GM23338 (cell line): ENCODE measurements at regions not wholly inside any gene's neighbourhood (a gene's known extent, or its start where the extent isn't known, plus 50 kb on each side); places are given as distances from the start of the nearest gene placed in this dataset.
A peak's percentile ranks its signal among the peaks of the same experiment; 100 is the strongest.

ENCODE experiments used
- ATAC-seq: fragments of 200-7000 bp; cut with Tn5 transposase; 3 replicates; pipeline ENCODE4 v1.9.1; 2020
- DNase-seq: peaks from one replicate; pipeline ENCODE4 v3.0.0-alpha.2; 2015; ENCODE audit warnings: low spot score
- H2AFZ ChIP-seq: fragments of 200-600 bp; sonication (generic); 2 replicates; pipeline ENCODE4 v1.8.0; 2016; ENCODE audit warnings: antibody characterized with exemption, mild to moderate bottlenecking, moderate library complexity
- H3F3A ChIP-seq: fragments of 200-600 bp; sonication (generic); replicated peaks from 2 replicates; pipeline ENCODE4 v1.8.0; 2017; ENCODE audit warnings: antibody characterized with exemption, mixed run types, low read depth
- H3K27ac ChIP-seq: fragments of 200-600 bp; sonication (generic); 2 replicates; pipeline ENCODE4 v1.6.1; 2016; ENCODE audit warnings: low read depth
- H3K27me3 ChIP-seq: fragments of 200-600 bp; sonication (generic); 2 replicates; pipeline ENCODE4 v1.8.0; 2016; ENCODE audit warnings: mild to moderate bottlenecking, mixed run types, moderate library complexity; ENCODE audit not compliant: insufficient read depth
- H3K36me3 ChIP-seq: fragments of 200-600 bp; sonication (generic); 2 replicates; pipeline ENCODE4 v1.8.0; 2016; ENCODE audit warnings: mild to moderate bottlenecking; ENCODE audit not compliant: insufficient read depth
- H3K4me1 ChIP-seq: fragments of 200-600 bp; sonication (generic); 2 replicates; pipeline ENCODE4 v1.8.0; 2016; ENCODE audit warnings: mild to moderate bottlenecking, moderate library complexity; ENCODE audit not compliant: insufficient read depth
- H3K4me2 ChIP-seq: fragments of 200-600 bp; sonication (generic); 2 replicates; pipeline ENCODE4 v1.7.1; 2017; ENCODE audit warnings: mixed run types
- H3K4me3 ChIP-seq: fragments of 200-600 bp; sonication (generic); 2 replicates; pipeline ENCODE4 v1.6.1; 2016; ENCODE audit warnings: mixed run types
- H3K79me2 ChIP-seq: fragments of 200-600 bp; sonication (generic); replicated peaks from 2 replicates; pipeline ENCODE4 v1.8.0; 2017; ENCODE audit warnings: mild to moderate bottlenecking; ENCODE audit not compliant: insufficient read depth
- H3K9me2 ChIP-seq: fragments of 200-600 bp; sonication (generic); 2 replicates; pipeline ENCODE4 v1.8.0; 2017; ENCODE audit not compliant: insufficient read depth
- H4K20me1 ChIP-seq: fragments of 200-600 bp; sonication (generic); replicated peaks from 2 replicates; pipeline ENCODE4 v1.8.0; 2017; ENCODE audit warnings: mild to moderate bottlenecking; ENCODE audit not compliant: insufficient read depth
- H3K27ac Mint-ChIP-seq: 2 replicates; pipeline ENCODE4 v1.8.0; 2020; ENCODE audit warnings: inconsistent platforms, mild to moderate bottlenecking, moderate library complexity, mixed read lengths
- H3K27me3 Mint-ChIP-seq: 3 replicates; pipeline ENCODE4 v1.8.0; 2022; ENCODE audit warnings: low read depth, mild to moderate bottlenecking, moderate library complexity, mixed read lengths, inconsistent platforms; ENCODE audit not compliant: insufficient read depth, poor library complexity
- H3K36me3 Mint-ChIP-seq: 3 replicates; pipeline ENCODE4 v1.8.0; 2021; ENCODE audit warnings: low read depth, mild to moderate bottlenecking, inconsistent platforms, moderate library complexity, mixed read lengths
- H3K4me1 Mint-ChIP-seq: 3 replicates; pipeline ENCODE4 v1.8.0; 2020; ENCODE audit warnings: mild to moderate bottlenecking, inconsistent platforms, mixed read lengths
- H3K4me3 Mint-ChIP-seq: 3 replicates; pipeline ENCODE4 v1.8.0; 2021; ENCODE audit warnings: moderate library complexity, mild to moderate bottlenecking, inconsistent platforms, mixed read lengths
- H3K9me3 Mint-ChIP-seq: 3 replicates; pipeline ENCODE4 v1.8.0; 2020; ENCODE audit warnings: moderate library complexity, mild to moderate bottlenecking, inconsistent platforms, mixed read lengths
- EZH2phosphoT487 ChIP-seq: fragments of 200-600 bp; sonication (generic); IDR thresholded peaks from one replicate; pipeline ENCODE4 v1.8.1; 2018; ENCODE audit warnings: antibody characterized with exemption; ENCODE audit not compliant: unreplicated experiment
- POLR2AphosphoS5 ChIP-seq: IDR thresholded peaks from 2 replicates; pipeline ENCODE4 v1.6.1; 2016; ENCODE audit warnings: antibody characterized with exemption, low read depth
- STAT1 ChIP-seq: IDR thresholded peaks from one replicate; pipeline ENCODE4 v1.6.1; 2016; ENCODE audit warnings: antibody characterized with exemption; ENCODE audit not compliant: unreplicated experiment
- ZNF331 ChIP-seq: fragments of 250-450 bp; sonication (Bioruptor Pico); IDR thresholded peaks from 2 replicates; pipeline ENCODE4 v1.5.0; 2020; ENCODE audit warnings: low read depth, mild to moderate bottlenecking, moderate library complexity
- TF ChIP-seq, protein P1 (sequence below): fragments of 250-450 bp; sonication (Bioruptor Pico); IDR thresholded peaks from 2 replicates; pipeline ENCODE4 v1.5.0; 2020; ENCODE audit warnings: mild to moderate bottlenecking, moderate library complexity
- TF ChIP-seq, protein P2 (sequence below): IDR thresholded peaks from one replicate; pipeline ENCODE4 v1.6.1; 2018; ENCODE audit warnings: antibody characterized with exemption; ENCODE audit not compliant: unreplicated experiment

DNA sequence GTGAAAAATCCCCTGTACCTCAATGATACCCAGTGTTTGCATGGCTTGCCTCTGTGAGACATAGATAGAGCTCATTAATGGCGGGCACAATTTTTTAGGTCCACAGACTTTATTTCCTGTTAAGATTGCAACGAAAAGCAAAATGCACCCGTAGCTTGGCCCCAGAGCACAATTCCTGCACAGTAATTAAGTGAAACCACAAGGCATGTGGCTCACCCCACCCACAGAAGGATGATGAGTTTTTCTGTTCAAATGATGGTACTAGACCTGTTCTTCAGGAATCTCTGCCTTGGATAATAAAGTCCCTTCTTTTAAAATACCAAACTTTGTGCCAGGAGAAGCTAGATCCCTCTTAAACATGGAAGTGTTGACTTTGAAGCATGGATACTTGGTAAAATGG, 738.1 kb downstream of the QKI start (continued):
- TF ChIP-seq, protein P1, sequence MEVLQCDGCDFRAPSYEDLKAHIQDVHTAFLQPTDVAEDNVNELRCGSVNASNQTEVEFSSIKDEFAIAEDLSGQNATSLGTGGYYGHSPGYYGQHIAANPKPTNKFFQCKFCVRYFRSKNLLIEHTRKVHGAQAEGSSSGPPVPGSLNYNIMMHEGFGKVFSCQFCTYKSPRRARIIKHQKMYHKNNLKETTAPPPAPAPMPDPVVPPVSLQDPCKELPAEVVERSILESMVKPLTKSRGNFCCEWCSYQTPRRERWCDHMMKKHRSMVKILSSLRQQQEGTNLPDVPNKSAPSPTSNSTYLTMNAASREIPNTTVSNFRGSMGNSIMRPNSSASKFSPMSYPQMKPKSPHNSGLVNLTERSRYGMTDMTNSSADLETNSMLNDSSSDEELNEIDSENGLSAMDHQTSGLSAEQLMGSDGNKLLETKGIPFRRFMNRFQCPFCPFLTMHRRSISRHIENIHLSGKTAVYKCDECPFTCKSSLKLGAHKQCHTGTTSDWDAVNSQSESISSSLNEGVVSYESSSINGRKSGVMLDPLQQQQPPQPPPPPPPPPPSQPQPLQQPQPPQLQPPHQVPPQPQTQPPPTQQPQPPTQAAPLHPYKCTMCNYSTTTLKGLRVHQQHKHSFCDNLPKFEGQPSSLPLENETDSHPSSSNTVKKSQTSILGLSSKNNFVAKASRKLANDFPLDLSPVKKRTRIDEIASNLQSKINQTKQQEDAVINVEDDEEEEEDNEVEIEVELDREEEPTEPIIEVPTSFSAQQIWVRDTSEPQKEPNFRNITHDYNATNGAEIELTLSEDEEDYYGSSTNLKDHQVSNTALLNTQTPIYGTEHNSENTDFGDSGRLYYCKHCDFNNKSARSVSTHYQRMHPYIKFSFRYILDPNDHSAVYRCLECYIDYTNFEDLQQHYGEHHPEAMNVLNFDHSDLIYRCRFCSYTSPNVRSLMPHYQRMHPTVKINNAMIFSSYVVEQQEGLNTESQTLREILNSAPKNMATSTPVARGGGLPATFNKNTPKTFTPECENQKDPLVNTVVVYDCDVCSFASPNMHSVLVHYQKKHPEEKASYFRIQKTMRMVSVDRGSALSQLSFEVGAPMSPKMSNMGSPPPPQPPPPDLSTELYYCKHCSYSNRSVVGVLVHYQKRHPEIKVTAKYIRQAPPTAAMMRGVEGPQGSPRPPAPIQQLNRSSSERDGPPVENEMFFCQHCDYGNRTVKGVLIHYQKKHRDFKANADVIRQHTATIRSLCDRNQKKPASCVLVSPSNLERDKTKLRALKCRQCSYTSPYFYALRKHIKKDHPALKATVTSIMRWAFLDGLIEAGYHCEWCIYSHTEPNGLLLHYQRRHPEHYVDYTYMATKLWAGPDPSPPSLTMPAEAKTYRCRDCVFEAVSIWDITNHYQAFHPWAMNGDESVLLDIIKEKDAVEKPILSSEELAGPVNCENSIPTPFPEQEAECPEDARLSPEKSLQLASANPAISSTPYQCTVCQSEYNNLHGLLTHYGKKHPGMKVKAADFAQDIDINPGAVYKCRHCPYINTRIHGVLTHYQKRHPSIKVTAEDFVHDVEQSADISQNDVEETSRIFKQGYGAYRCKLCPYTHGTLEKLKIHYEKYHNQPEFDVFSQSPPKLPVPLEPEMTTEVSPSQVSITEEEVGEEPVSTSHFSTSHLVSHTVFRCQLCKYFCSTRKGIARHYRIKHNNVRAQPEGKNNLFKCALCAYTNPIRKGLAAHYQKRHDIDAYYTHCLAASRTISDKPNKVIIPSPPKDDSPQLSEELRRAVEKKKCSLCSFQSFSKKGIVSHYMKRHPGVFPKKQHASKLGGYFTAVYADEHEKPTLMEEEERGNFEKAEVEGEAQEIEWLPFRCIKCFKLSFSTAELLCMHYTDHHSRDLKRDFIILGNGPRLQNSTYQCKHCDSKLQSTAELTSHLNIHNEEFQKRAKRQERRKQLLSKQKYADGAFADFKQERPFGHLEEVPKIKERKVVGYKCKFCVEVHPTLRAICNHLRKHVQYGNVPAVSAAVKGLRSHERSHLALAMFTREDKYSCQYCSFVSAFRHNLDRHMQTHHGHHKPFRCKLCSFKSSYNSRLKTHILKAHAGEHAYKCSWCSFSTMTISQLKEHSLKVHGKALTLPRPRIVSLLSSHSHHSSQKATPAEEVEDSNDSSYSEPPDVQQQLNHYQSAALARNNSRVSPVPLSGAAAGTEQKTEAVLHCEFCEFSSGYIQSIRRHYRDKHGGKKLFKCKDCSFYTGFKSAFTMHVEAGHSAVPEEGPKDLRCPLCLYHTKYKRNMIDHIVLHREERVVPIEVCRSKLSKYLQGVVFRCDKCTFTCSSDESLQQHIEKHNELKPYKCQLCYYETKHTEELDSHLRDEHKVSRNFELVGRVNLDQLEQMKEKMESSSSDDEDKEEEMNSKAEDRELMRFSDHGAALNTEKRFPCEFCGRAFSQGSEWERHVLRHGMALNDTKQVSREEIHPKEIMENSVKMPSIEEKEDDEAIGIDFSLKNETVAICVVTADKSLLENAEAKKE (CRISPR knock-in tag): no peak
- TF ChIP-seq POLR2AphosphoS5 (no peak), EZH2phosphoT487 (no peak), ZNF331 (CRISPR knock-in tag) (no peak), STAT1 (no peak)

- H3F3A ChIP-seq: no peaks in the 10 kb centered on the region
- H3K4me1 ChIP-seq: peaks cover 8% of the 10 kb centered on the region; the same call in 1 of the 2 replicates
- no peak for DNase-seq
- TF ChIP-seq, protein P2, sequence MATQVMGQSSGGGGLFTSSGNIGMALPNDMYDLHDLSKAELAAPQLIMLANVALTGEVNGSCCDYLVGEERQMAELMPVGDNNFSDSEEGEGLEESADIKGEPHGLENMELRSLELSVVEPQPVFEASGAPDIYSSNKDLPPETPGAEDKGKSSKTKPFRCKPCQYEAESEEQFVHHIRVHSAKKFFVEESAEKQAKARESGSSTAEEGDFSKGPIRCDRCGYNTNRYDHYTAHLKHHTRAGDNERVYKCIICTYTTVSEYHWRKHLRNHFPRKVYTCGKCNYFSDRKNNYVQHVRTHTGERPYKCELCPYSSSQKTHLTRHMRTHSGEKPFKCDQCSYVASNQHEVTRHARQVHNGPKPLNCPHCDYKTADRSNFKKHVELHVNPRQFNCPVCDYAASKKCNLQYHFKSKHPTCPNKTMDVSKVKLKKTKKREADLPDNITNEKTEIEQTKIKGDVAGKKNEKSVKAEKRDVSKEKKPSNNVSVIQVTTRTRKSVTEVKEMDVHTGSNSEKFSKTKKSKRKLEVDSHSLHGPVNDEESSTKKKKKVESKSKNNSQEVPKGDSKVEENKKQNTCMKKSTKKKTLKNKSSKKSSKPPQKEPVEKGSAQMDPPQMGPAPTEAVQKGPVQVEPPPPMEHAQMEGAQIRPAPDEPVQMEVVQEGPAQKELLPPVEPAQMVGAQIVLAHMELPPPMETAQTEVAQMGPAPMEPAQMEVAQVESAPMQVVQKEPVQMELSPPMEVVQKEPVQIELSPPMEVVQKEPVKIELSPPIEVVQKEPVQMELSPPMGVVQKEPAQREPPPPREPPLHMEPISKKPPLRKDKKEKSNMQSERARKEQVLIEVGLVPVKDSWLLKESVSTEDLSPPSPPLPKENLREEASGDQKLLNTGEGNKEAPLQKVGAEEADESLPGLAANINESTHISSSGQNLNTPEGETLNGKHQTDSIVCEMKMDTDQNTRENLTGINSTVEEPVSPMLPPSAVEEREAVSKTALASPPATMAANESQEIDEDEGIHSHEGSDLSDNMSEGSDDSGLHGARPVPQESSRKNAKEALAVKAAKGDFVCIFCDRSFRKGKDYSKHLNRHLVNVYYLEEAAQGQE: no peak
- H3K27me3 ChIP-seq: no peaks in the 10 kb centered on the region
- H3K27ac ChIP-seq: no peak overlapping the region
- Mint-ChIP-seq H3K4me1 (peaks cover 2% of the 10 kb centered on the region; the same call in 1 of the 3 replicates), H3K4me3 (no peak overlapping the region), H3K27me3 (peaks cover 4% of the 10 kb centered on the region), H3K9me3 (peaks cover 11% of the 10 kb centered on the region; the same call in 2 of the 3 replicates), H3K27ac (no peak overlapping the region), H3K36me3 (peaks cover 4% of the 10 kb centered on the region; the same call in 1 of the 3 replicates)
- H3K79me2 ChIP-seq: no peaks in the 10 kb centered on the region
- H3K4me2 ChIP-seq: no peak overlapping the region
- no peak overlapping the region for H3K4me3 ChIP-seq
- H3K9me2 ChIP-seq: 0 out of 2 replicates have a peak, but pooled peaks cover 2% of the 10 kb centered on the region
- H4K20me1 ChIP-seq: no peaks in the 10 kb centered on the region
- H3K36me3 ChIP-seq: no peaks in the 10 kb centered on the region
- H2AFZ ChIP-seq: peak overlapping the region; percentile 87
- ATAC-seq: peak; percentile 31; the same call in 2 of the 3 replicates
Measured at GRCh38 chr6:164151161-164152120, 736.9 kb downstream of the QKI start.
